SW480 (cell line): ENCODE measurements at regions not wholly inside any gene's neighbourhood (a gene's known extent, or its start where the extent isn't known, plus 50 kb on each side); places are given as distances from the start of the nearest gene placed in this dataset.

Experiments used
- DNase-seq: peaks from one replicate; pipeline ENCODE4 v3.0.0-alpha.2; 2016; ENCODE audit warnings: low spot score

DNA sequence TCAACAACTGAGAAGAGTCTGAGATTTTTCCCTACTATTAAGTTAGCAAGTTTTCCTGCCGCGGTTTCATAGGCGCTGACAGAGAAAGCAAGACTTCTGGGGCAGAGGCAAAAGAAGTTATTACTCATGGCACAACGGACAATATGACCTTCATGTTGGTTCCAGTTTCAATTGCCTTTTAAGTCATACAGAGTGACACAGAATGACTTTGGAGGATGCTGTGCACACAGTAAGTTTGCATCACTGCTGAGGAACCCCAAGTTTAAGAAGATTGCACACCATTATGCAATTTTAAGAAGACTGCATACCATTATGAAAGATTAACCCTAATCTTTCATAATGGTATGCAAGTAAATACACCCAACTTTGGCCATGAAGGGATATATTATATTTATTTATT is 626.5 kb upstream of the CHORDC1 start:
- DNase-seq, result no peak

DNA sequence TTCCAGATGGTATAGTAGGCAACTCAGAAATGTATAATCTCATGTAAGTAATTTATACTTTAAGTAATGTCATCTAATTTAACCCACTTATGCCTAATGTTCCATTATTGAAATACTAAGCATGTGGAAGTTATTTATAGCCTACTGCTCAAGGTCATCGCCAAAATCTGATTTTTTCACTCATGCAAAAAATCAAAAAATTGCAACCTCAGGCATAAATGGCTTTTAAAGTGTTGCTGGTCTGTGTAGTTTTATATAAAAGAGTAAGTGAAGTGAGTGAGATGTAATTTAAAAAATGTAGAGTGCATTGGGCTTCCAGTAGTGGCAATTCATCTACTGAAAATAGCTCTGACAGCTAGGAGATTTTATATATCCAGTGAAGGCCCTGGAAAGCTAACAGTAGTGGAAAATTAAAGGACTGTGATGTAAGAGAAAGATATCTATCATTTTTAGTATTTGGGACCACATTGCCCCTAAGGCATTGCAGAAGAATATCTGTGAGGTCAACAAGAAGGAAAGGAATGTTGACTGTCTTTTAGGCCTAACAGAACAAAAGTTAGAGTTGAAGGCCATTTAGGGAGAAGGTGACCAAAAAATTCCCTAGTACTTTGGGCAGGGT is 624.5 kb upstream of the CHORDC1 start:
- no peak for DNase-seq

DNA sequence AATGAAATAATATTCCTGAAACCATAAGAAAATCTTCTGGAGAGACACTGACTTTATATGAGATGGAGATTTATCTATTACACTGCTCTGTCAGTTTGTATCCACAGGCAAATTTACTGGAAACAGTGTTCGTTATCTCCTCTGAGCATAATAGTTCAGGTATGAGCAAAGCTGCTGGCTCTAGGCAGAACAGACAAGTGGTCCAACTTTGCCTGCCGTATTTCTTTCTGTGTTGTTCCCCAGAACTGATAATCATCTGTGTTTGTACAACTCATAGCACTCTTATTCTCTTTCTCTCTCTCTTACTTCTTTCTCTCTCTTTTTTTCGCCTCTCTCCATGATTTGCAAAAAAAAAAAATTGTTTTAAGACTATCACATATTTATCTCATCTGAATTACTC is 623.8 kb upstream of the CHORDC1 start:
- DNase-seq, result no peak

DNA sequence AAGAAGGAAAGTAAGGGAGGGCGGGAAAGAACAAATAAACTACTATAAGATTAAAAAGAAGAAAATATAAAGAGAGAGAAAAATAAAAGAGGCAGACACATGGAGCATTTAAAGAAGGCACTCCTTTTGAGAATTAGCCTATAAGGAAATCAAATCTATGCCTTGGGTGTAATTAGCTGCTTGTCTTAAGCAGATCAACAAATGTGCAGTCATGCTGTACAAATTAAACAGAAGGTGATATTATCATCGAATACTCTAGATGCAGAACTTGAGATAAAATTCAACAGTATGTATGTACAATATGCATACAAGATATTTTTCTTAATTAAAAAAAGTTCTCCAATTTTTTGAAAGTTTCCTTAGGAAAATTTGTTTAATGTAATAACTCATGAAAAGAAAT is 623.0 kb upstream of the CHORDC1 start:
- no peak for DNase-seq

DNA sequence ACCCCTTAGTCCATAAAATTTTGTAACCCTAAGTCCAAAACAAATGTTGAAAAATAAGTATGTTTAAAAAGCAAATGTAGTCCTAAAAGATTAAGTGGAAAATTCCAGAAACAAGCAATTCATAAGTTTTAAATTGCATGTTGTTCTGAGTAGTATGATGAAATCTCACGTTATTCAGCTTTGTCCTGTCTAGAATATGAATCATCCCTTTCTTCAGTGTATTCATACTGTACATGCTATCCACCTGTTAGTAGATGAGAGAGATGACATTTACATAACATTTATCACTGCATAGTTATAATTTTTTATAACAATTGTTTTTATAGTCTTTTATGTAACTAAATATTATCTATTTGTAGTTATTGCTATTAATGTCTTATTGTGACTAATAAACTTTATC is 622.3 kb upstream of the CHORDC1 start:
- no peak for DNase-seq

DNA sequence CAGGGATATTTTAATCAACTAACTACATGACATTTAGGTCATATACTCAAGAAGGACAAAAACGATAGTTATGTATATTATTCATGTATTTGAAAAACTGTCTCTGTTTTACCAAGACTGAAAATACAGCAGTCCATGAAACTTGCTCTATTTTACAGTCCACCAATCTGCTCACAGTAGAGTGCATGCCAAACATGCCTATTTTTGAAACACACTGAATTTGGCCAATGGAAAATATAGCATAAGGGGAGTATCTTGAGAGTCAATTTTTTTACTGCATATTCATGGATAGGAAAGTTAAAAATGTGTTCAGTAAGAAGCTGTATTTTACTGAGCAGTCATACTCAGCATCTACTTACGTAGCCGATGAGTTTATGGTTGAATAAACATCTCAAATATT is 621.2 kb upstream of the CHORDC1 start:
- no peak for DNase-seq

DNA sequence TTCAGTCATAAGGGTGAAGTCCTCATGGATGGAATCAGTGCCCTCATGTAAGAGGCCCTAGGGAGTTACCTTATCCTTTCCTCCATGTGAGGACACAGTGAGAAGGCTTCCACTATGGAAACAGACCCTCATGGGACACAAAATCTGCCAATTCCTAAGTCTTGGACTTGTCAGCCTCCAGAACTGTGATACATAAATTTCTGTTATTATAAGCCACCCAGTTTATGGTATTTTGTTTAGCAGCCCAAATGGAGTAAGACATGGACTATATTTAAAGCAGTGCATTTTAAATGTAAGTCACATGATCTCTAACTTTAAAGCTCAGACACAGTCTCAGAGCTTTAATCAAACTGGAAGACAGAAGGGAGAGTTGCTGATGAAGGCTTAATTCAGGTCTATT is 619.8 kb upstream of the CHORDC1 start:
- no peak for DNase-seq

DNA sequence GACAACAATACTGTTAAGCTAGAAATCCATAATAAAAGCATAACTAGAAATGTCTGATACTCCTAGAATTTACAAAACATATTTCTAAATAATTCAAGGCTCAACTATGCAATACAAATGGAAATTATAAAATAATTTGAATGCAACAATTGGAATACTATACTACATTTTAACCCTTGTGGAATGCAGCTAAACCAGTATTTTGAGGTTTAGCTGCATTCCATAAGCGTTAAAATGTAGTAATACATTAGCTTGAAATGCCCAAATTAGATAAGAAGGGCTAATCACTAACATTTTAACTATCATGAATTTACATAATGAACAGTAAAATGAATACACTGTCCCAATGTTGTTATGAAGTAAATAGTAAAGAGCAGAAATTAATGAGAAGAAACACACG is 617.2 kb upstream of the CHORDC1 start:
- no peak for DNase-seq

DNA sequence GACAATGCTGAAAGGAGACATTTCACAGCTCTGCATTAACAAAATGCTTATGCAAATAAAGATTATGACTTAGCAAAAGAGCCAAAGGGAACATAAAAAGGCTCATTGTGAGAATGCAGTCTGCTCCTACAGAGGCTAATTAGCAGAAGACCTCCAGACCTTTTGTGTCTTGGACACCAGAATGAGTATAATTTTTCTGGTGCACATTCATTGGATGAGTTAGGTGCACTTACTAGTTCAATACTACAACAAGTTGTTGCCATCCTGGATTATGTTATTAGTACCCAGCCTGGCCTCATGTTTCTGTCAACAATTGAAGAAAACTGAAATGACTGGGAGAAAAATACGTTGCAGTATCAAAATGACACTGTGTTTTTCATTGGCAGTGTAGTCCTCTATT is 613.2 kb upstream of the CHORDC1 start:
- DNase-seq, result no peak

DNA sequence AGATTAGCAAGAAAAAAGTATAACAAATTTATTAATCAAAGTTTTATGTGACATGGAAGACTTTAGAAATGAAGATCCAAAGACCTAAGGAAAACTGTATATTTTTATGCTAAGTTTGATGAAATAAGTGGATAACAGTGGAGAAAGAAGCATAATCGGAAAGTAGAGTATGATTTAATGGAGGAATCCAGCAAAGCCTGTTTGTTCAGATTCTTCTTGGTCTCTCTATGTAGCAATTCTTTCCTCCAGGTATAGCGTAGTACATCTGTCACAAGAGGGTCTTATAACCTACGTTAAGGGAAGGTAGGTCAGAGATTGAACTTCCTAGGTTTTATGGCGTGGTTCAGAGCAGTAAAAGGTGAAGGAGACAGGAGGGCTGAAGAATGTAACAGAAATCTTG is 600.6 kb upstream of the CHORDC1 start:
- no peak for DNase-seq

DNA sequence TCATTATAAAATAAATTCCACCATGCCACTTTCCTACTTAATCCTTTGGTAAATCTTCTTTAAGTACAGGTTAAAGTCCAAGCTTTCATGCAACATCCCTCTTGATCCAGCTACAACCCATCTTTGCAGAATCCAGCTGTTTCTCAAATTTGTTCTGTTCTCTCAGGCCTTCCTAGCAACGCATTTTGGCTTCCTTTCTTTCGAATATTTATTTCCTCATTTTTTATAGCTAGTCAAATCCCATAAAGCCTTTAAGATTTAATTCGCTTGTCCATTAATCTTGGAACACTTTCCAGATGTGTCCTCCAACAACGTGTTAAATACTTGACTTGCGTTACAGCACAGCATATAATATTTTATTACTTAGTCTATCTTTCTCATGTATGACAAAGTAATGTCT is 600.1 kb upstream of the CHORDC1 start:
- DNase-seq, result no peak

DNA sequence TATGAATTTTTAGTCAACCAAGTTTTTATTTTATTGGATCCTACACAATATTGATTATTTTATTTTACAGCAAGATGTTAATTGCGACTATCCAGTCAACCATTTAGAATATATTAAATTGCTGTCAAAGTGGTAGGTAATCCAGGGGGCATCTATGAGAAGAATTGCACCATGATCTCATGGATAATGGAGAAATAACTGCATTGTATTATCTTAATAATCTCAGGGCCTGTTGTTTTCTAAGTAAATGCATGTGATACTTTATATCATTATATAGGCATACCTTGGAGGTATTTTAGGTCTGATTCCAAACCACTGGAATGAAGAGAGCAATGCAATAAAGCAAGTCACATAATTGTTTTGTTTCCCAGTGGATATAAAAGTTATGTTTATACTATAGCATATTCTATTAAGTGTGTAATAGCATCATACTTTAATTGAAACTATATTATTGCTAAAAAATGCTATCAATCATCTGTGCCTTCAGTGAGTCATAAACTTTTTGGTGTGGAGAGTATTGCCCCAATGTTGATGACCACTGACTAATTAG is 595.4 kb upstream of the CHORDC1 start:
- DNase-seq, result no peak

DNA sequence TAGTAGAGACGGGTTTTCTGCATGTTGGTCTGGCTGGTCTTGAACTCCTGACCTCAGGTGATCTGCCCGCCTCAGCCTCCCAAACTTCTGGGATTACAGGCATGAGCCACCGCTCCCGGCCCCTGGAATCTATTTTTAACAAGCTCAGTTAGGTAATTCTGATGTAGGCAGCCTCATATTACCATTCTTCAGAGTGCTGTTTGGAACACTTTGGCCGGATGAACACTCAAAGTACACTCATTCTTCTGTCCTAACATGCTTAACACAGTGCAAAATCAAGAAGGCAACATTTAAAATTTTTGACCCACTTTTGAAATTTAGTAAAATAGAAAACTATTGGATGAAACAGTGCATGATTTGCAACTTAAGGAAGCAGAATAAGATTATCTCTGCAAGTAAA is 586.7 kb upstream of the CHORDC1 start:
- DNase-seq, result no peak

DNA sequence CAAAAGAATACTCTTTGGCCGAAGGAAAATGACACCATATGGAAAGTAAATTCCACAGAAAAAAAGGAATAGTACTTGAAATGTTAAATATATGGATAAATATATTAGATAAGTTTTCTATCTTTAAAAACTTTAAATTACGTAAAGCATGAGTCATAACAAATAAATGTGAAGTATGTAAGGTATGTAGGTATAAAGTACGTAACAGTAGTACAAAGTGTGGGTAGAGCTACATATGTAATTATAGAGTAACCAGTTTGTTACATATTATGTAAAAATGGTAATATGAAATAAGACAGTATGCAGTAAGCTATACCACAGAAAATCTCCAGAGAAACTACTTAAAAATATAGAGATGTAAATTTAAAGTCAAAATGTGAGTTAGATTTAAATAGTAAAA is 582.3 kb upstream of the CHORDC1 start:
- DNase-seq, result no peak

DNA sequence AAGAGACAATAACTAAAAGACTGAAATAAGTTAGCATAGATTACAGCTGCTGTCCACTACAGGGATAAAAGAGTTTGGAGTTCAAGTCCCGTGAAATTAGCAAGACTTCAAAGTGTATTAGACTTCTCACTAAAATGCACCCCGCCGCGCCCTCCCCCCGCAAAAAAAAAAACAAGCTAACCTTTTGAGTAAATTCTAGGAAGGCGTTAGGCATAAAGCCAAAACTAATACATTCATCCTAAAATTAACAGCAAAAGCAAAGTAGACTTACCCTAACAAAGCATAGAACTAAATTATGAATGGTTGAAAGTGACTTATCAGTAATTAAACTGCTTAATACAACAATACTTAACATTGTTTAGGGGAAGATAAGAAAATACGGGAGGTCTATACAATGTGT is 581.0 kb upstream of the CHORDC1 start:
- DNase-seq, result no peak

DNA sequence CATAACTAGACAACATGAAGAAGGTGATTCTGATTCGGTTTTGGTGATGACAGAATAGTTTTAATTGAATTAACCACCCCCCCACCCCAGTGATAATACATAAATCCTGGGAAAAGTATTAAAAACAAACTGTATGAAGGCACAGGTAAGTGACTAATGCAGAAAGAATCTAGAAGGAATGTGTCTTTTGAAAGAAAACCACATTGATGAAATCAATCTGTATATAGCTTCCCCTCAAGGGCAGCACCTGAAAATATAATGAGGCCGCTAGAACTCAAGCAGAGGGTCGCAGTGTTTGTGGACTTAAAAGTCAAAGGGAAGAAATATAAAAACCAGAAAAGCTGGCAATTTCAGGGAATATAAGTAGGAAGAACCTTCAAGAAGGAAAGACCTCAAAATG is 580.5 kb upstream of the CHORDC1 start:
- peak; percentile 65 for DNase-seq

DNA sequence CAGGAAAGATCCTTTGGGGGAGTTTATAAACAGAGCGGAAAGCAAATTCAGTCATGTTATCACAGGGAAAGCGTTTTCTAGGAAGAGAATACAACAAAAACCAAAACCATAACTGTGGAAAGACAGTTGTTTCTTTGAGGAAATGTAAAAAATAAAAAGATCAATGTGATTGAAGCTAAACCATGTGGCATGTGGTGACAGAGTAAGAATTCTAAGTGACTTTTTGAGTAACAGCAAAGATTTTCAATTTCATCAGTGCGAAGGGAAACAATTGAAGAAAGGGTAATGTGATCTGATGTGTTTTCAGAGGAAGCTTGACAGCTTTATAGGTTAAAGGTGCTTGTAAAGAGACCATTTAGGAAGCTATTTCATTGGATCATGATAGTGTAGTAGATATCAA is 575.9 kb upstream of the CHORDC1 start:
- DNase-seq, result no peak

DNA sequence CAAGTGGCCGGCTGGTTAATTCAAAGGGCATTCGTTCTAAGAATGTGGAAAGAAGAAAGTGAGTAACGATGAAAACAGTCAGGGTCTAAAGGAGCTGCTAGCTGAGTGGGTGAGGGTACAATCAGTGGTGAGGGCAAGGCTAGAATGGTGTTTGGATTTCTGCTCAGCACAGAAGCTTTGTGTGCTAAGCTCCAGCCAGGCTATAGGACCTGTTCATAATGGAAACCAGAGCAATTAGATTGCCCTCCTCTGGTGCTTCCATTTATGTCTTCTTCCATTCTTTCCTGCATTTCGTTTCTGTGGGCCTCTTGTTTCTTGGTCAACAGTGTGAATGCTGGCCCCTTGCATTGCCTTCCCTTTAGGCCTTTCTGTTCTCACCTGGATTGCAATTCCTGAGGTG is 572.9 kb upstream of the CHORDC1 start:
- DNase-seq, result no peak

DNA sequence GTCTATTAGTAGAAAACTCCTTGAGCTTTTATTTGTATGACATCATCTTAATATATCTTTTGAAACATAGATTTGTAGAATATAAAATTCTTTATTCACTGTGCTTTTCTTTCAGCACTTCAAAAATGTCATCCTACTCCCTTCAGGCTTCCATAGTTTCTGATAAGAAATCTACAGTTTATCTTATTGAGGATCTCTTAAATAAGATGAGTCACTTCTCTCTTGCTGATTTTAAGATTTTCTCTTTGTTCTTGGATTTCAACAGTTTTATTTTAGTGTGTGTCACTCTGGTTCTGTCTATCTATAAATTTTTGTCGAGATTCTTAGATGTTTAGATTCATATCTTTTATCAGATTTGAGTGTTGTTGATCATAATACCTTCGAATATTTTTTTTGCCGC is 566.1 kb upstream of the CHORDC1 start:
- no peak for DNase-seq

DNA sequence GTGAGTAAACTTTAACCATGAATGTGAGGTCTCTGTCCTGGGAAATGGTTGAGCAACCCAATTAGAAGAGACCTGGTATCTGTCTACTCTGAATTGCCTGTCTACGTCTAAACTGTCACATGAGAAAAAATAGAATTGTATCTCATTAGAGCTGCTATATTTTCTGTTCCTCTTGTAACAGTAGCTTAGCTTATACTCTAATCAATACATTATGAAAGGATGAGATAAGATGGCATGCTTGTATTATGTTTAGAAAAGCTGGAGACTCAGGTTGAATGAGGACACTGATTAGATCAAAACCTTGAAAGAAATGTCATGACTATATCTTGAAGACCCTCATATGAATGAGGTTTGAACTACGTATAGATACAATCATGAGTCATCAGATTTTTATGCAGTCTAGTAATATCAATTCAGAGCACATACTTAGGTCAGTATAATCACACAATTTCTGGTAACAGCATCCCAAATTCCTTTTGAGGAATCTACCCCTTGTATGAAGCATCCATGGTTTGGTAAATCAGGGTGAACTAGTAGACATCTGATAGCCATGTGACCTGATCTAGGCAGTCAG is 561.5 kb upstream of the CHORDC1 start:
- DNase-seq, result no peak

DNA sequence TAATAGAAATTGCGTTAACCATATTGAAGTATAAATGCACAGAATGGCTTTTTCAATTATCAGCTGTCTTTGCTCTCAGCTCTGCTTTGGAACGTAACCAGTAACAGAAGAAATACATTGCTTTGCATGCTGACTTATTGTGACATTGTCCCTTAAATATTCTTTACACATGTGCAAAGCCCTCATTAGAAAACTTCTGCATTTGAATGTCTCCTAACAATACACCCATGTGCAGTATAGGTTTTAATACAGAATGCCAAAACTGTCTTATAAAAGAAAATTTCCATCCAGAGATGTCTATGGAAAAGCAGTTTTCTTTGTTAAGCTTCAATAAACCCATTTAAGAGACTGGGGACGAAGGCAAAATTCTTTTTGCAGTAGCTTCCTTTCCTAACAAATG is 560.3 kb upstream of the CHORDC1 start:
- DNase-seq, result no peak

DNA sequence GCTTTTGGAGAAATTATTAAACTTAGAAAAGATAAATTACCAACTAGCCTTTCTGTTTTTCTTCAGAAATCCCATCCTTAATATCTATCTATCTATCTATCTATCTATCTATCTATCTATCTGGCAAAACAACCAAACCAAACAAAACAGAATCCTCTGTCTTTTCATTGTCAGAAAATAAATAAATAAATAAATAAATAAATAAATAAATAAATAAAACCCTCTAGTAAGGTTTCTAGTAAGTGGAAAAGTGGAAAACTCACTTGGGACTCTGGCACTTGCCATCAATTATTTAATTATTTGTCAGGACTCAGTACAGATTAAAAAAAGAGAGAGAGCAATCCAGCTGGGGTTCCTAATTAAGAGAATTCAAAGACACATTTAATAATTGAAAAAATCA is 556.2 kb upstream of the CHORDC1 start:
- DNase-seq, result no peak

DNA sequence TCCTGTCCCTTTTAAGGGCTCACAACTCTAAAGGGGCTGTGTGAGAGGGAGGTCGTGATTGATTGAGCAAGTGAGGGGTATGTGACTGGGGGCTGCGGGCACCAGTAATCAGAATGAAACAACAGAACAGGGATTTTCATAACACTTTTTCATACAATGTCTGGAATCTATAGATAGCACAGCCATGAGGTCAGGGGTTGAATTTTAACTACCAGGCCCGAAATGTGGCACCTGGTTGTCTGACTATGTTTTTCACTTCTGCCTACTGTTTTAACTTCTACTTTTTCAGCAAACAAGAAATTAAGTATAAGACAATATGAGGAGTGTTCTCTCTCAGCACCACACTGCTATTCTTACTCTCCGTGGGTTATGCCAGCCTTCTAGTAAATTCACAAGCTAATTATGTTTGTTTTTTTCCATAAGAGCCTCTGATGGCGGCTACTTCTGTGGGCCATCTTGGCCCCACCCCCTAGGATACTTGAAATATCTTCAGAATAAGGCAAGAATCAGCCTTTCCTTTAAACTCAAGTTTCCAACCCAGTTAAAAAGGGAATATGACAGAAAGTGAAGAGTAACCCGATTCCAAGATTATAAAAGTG is 552.8 kb upstream of the CHORDC1 start:
- DNase-seq, result no peak
